Endothelial cell (in vitro differentiated cells): ENCODE measurements at regions not wholly inside any gene's neighbourhood (a gene's known extent, or its start where the extent isn't known, plus 50 kb on each side); places are given as distances from the start of the nearest gene placed in this dataset.

Experiments used
- DNase-seq: peaks from one replicate; pipeline ENCODE4 v3.0.0; 2021; ENCODE audit warnings: low spot score
- H3K27ac Mint-ChIP-seq: one replicate; pipeline ENCODE4 v1.8.0; 2021; ENCODE audit warnings: mixed read lengths, inconsistent platforms; ENCODE audit not compliant: unreplicated experiment
- H3K27me3 Mint-ChIP-seq: one replicate; pipeline ENCODE4 v1.8.0; 2021; ENCODE audit warnings: mild to moderate bottlenecking, moderate library complexity, mixed read lengths, inconsistent platforms; ENCODE audit not compliant: unreplicated experiment
- H3K36me3 Mint-ChIP-seq: one replicate; pipeline ENCODE4 v1.8.0; 2021; ENCODE audit warnings: mild to moderate bottlenecking, low read depth, mixed read lengths, inconsistent platforms; ENCODE audit not compliant: unreplicated experiment
- H3K4me1 Mint-ChIP-seq: one replicate; pipeline ENCODE4 v1.8.0; 2021; ENCODE audit warnings: mild to moderate bottlenecking, mixed read lengths, inconsistent platforms; ENCODE audit not compliant: unreplicated experiment
- H3K4me3 Mint-ChIP-seq: one replicate; pipeline ENCODE4 v1.8.0; 2021; ENCODE audit warnings: mild to moderate bottlenecking, mixed read lengths, inconsistent platforms; ENCODE audit not compliant: unreplicated experiment
- H3K9me3 Mint-ChIP-seq: one replicate; pipeline ENCODE4 v1.8.0; 2021; ENCODE audit warnings: mixed read lengths, inconsistent platforms; ENCODE audit not compliant: unreplicated experiment
- TF ChIP-seq, protein P1 (sequence below): fragments of 200-600 bp; sonication (generic); IDR thresholded peaks from one replicate; pipeline ENCODE4 v1.5.0; 2021; ENCODE audit warnings: antibody characterized with exemption; ENCODE audit not compliant: unreplicated experiment

- Mint-ChIP-seq H3K27me3 (no peaks in the 10 kb centered on the region), H3K36me3 (no peaks in the 10 kb centered on the region), H3K4me3 (no peak overlapping the region), H3K4me1 (no peaks in the 10 kb centered on the region), H3K9me3 (no peaks in the 10 kb centered on the region), H3K27ac (no peak overlapping the region)
- TF ChIP-seq, protein P1, sequence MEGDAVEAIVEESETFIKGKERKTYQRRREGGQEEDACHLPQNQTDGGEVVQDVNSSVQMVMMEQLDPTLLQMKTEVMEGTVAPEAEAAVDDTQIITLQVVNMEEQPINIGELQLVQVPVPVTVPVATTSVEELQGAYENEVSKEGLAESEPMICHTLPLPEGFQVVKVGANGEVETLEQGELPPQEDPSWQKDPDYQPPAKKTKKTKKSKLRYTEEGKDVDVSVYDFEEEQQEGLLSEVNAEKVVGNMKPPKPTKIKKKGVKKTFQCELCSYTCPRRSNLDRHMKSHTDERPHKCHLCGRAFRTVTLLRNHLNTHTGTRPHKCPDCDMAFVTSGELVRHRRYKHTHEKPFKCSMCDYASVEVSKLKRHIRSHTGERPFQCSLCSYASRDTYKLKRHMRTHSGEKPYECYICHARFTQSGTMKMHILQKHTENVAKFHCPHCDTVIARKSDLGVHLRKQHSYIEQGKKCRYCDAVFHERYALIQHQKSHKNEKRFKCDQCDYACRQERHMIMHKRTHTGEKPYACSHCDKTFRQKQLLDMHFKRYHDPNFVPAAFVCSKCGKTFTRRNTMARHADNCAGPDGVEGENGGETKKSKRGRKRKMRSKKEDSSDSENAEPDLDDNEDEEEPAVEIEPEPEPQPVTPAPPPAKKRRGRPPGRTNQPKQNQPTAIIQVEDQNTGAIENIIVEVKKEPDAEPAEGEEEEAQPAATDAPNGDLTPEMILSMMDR: no peak
- no peak for DNase-seq
These were observed 810.9 kb downstream of the LTN1 start for GRCh38 chr21:28181730-28182129.

DNA sequence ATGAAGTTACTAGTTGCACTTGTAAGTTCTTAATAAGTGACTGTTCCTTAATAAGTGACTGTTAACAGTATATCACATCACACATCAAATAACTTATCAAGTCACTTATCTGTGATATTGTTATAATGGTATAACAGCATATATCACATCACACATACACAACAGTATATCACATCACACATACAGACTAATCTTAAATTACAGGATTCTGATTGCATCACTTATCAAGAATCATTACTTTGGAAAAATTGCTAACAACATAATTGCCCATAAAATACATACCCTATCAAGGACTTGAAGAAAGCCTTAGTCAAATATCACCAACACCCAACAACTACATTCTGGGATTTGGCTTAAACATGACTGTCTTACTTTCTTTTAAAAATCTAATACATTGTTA lies 813.5 kb downstream of the LTN1 start:
- H3K27ac Mint-ChIP-seq: no peak overlapping the region
- TF ChIP-seq, protein P1: no peak
- no peaks in the 10 kb centered on the region for H3K27me3 Mint-ChIP-seq
- no peak overlapping the region for H3K4me3 Mint-ChIP-seq
- no peaks in the 10 kb centered on the region for H3K9me3 Mint-ChIP-seq
- H3K4me1 Mint-ChIP-seq: no peaks in the 10 kb centered on the region
- no peak for DNase-seq
- H3K36me3 Mint-ChIP-seq: no peaks in the 10 kb centered on the region

DNA sequence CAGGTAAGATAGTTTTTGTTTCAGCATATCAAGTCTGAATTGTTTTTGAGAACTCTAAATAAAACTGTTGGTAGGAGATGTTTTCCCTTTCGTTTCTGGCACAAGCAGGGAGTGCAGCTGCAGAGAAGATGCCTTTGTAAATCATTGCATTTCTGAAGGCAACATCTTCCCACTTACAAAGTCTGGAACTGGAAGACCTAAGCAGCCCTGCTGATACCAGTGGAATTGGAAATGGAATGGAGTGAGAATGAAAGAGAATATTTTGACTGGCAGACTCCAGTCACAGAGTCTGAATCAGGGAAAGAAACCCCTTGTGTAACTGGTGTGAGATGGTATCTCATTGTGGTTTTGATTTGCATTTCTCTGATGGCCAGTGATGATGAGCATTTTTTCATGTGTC lies 815.6 kb downstream of the LTN1 start:
- no peaks in the 10 kb centered on the region for H3K36me3 Mint-ChIP-seq
- H3K27me3 Mint-ChIP-seq: no peaks in the 10 kb centered on the region
- no peaks in the 10 kb centered on the region for H3K9me3 Mint-ChIP-seq
- no peak overlapping the region for H3K27ac Mint-ChIP-seq
- no peak overlapping the region for H3K4me3 Mint-ChIP-seq
- no peaks in the 10 kb centered on the region for H3K4me1 Mint-ChIP-seq
- TF ChIP-seq, protein P1: no peak
- DNase-seq: no peak

GRCh38 chr21:28174701-28175100 lies 818.0 kb downstream of the LTN1 start:
- Mint-ChIP-seq H3K27ac (no peak overlapping the region), H3K4me3 (no peak overlapping the region), H3K4me1 (no peaks in the 10 kb centered on the region), H3K9me3 (no peaks in the 10 kb centered on the region), H3K27me3 (no peaks in the 10 kb centered on the region), H3K36me3 (no peaks in the 10 kb centered on the region)
- DNase-seq: no peak
- TF ChIP-seq, protein P1: no peak

DNA sequence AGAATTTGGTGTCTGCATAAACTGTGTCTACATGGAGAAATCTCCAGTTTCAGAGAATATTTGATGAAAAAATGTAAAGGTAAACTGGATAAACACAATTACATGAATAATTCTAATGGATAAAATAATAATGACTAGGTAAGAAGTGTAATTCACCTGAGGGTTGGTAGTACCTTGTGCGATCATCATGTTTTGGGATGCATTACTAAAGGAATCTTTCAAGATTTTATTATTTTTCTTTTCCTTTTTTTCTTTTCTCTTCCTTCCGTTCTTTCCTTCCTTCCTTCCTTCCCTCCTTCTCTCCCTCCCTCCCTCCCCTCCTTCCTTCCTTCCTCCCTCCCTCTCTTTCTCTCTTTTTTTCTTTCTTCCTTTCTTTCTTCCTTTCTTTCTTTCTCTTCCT lies 818.7 kb downstream of the LTN1 start:
- Mint-ChIP-seq H3K9me3 (no peaks in the 10 kb centered on the region), H3K4me1 (no peaks in the 10 kb centered on the region), H3K27ac (no peak overlapping the region), H3K36me3 (no peaks in the 10 kb centered on the region), H3K4me3 (no peak overlapping the region), H3K27me3 (no peaks in the 10 kb centered on the region)
- DNase-seq: no peak
- TF ChIP-seq, protein P1: no peak
